K562 (cell line): ENCODE measurements at regions not wholly inside any gene's neighbourhood (a gene's known extent, or its start where the extent isn't known, plus 50 kb on each side); places are given as distances from the start of the nearest gene placed in this dataset.

Source experiments
- BMI1 ChIP-seq: fragments of 150-350 bp; IDR thresholded peaks from 2 replicates; pipeline ENCODE4 v1.6.1; 2014; ENCODE audit warnings: low read length
- CTBP1 ChIP-seq: fragments of 450-650 bp; IDR thresholded peaks from 2 replicates; pipeline ENCODE4 v1.6.1; 2016; ENCODE audit warnings: borderline replicate concordance
- ERF ChIP-seq: fragments of 450-650 bp; formaldehyde crosslinking; IDR thresholded peaks from 2 replicates; pipeline ENCODE4 v1.4.0; 2020; ENCODE audit warnings: mild to moderate bottlenecking, mixed read lengths
- ILF3 ChIP-seq: fragments of 450-650 bp; IDR thresholded peaks from 2 replicates; pipeline ENCODE4 v1.6.1; 2018; ENCODE audit warnings: antibody characterized with exemption, mild to moderate bottlenecking, moderate library complexity, borderline replicate concordance
- ILK ChIP-seq: fragments of 450-650 bp; IDR thresholded peaks from 2 replicates; pipeline ENCODE4 v1.6.1; 2016; ENCODE audit warnings: missing genetic modification characterization, low read depth, mild to moderate bottlenecking, missing compliant biosample characterization, moderate library complexity, borderline replicate concordance
- MCM5 ChIP-seq: fragments of 450-650 bp; IDR thresholded peaks from 2 replicates; pipeline ENCODE4 v1.6.1; 2016; ENCODE audit warnings: low read depth
- MLX ChIP-seq, 2 experiments: fragments of 450-650 bp in 1 of 2; sonication (generic) in 1 of 2; formaldehyde crosslinking; conservative IDR thresholded peaks; 2 replicates each; pipeline versions ENCODE4 v1.4.0 to v1.8.1; 2020 to 2022; ENCODE audit warnings: mild to moderate bottlenecking in 1 of 2, missing genetic modification reagents in 1 of 2
- NCOA2 ChIP-seq, 2 experiments: fragments of 450-650 bp; IDR thresholded peaks; 2 replicates each; pipeline ENCODE4 v1.6.1; 2018; ENCODE audit warnings: mild to moderate bottlenecking in 2 of 2, moderate library complexity in 1 of 2; ENCODE audit not compliant: partially characterized antibody in 2 of 2
- ZNF311 ChIP-seq: fragments of 250-450 bp; sonication (Bioruptor Pico); IDR thresholded peaks from 2 replicates; pipeline ENCODE4 v1.4.0; 2020; ENCODE audit warnings: mild to moderate bottlenecking, moderate library complexity
- ZNF511 ChIP-seq: sonication (generic); formaldehyde crosslinking; IDR thresholded peaks from 2 replicates; pipeline ENCODE4 v1.8.0; 2022; ENCODE audit warnings: mild to moderate bottlenecking, missing genetic modification reagents
- ZNF766 ChIP-seq: fragments of 200-800 bp; sonication (Bioruptor generic); conservative IDR thresholded peaks from 2 replicates; pipeline ENCODE4 v1.6.1; 2016; ENCODE audit warnings: missing genetic modification characterization, missing compliant biosample characterization
- TF ChIP-seq, protein P1 (sequence below), 2 experiments: fragments of 450-650 bp; formaldehyde crosslinking in 1 of 2; IDR thresholded peaks; 2 replicates each; pipeline versions ENCODE4 v1.4.0 to v1.6.1; 2014 to 2020; ENCODE audit warnings: mild to moderate bottlenecking in 2 of 2, borderline replicate concordance in 1 of 2, low read depth in 1 of 2
- TF ChIP-seq, protein P2 (sequence below): IDR thresholded peaks from 2 replicates; pipeline ENCODE4 v1.6.1; 2014; ENCODE audit warnings: antibody characterized with exemption
- TF ChIP-seq, protein P3 (sequence below): fragments of 250-450 bp; sonication (Bioruptor Pico); IDR thresholded peaks from 2 replicates; pipeline ENCODE4 v1.4.0; 2020; ENCODE audit warnings: mild to moderate bottlenecking

- TF ChIP-seq, protein P1, sequence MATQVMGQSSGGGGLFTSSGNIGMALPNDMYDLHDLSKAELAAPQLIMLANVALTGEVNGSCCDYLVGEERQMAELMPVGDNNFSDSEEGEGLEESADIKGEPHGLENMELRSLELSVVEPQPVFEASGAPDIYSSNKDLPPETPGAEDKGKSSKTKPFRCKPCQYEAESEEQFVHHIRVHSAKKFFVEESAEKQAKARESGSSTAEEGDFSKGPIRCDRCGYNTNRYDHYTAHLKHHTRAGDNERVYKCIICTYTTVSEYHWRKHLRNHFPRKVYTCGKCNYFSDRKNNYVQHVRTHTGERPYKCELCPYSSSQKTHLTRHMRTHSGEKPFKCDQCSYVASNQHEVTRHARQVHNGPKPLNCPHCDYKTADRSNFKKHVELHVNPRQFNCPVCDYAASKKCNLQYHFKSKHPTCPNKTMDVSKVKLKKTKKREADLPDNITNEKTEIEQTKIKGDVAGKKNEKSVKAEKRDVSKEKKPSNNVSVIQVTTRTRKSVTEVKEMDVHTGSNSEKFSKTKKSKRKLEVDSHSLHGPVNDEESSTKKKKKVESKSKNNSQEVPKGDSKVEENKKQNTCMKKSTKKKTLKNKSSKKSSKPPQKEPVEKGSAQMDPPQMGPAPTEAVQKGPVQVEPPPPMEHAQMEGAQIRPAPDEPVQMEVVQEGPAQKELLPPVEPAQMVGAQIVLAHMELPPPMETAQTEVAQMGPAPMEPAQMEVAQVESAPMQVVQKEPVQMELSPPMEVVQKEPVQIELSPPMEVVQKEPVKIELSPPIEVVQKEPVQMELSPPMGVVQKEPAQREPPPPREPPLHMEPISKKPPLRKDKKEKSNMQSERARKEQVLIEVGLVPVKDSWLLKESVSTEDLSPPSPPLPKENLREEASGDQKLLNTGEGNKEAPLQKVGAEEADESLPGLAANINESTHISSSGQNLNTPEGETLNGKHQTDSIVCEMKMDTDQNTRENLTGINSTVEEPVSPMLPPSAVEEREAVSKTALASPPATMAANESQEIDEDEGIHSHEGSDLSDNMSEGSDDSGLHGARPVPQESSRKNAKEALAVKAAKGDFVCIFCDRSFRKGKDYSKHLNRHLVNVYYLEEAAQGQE (IDR thresholded peaks at IDR 0.05; ENCODE audit: borderline replicate concordance), result peak; percentile 35; the same call in 1 of the 2 replicates
- TF ChIP-seq, protein P1 (CRISPR knock-in tag; IDR thresholded peaks at IDR 0.05; ENCODE audit: low read depth), result no peak
- TF ChIP-seq BMI1 (no peak), MLX (CRISPR knock-in tag; conservative IDR thresholded peaks at IDR 0.05) (no peak), ILK (tag) (no peak), ILF3 (no peak), ZNF766 (CRISPR knock-in tag) (peak; percentile 99), MCM5 (no peak), CTBP1 (peak; percentile 96), ZNF511 (CRISPR knock-in tag) (no peak), ERF (CRISPR knock-in tag) (no peak), NCOA2 (IDR thresholded peaks at IDR 0.05; ENCODE audit: partially characterized antibody in 2 of 2) (peak; percentile 67 to 69), ZNF311 (CRISPR knock-in tag) (peak; percentile 10; the same call in 1 of the 2 replicates)
- TF ChIP-seq, protein P2, sequence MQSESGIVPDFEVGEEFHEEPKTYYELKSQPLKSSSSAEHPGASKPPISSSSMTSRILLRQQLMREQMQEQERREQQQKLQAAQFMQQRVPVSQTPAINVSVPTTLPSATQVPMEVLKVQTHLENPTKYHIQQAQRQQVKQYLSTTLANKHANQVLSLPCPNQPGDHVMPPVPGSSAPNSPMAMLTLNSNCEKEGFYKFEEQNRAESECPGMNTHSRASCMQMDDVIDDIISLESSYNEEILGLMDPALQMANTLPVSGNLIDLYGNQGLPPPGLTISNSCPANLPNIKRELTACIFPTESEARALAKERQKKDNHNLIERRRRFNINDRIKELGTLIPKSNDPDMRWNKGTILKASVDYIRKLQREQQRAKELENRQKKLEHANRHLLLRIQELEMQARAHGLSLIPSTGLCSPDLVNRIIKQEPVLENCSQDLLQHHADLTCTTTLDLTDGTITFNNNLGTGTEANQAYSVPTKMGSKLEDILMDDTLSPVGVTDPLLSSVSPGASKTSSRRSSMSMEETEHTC, result peak; percentile 93
- TF ChIP-seq, protein P3, sequence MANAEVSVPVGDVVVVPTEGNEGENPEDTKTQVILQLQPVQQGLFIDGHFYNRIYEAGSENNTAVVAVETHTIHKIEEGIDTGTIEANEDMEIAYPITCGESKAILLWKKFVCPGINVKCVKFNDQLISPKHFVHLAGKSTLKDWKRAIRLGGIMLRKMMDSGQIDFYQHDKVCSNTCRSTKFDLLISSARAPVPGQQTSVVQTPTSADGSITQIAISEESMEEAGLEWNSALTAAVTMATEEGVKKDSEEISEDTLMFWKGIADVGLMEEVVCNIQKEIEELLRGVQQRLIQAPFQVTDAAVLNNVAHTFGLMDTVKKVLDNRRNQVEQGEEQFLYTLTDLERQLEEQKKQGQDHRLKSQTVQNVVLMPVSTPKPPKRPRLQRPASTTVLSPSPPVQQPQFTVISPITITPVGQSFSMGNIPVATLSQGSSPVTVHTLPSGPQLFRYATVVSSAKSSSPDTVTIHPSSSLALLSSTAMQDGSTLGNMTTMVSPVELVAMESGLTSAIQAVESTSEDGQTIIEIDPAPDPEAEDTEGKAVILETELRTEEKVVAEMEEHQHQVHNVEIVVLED, result no peak
These were observed 90.0 kb upstream of the EXOC1L start (continued) for GRCh38 chr4:55729351-55730279.
